WTC11 (cell line): ENCODE measurements at regions not wholly inside any gene's neighbourhood (a gene's known extent, or its start where the extent isn't known, plus 50 kb on each side); places are given as distances from the start of the nearest gene placed in this dataset.

ENCODE experiments used
- ATAC-seq: fragments of 200-7000 bp; cut with Tn5 transposase; 2 replicates; pipeline ENCODE4 v1.10.0; 2021; ENCODE audit warnings: mild to moderate bottlenecking, moderate library complexity
- CTCF ChIA-PET: fragments of 300-600 bp; sonication (Branson Sonifier 250); formaldehyde crosslinking; loops from one replicate; lab custom pipeline; 2021; ENCODE audit warnings: antibody characterized with exemption; lab: Charles Lee
- POLR2A ChIA-PET: fragments of 350-600 bp; sonication (Branson Sonifier 250); formaldehyde crosslinking; loops from one replicate; lab custom pipeline; 2021; ENCODE audit warnings: antibody characterized with exemption; lab: Charles Lee
- DNase-seq: peaks from one replicate; pipeline ENCODE4 v3.0.0; 2021; ENCODE audit warnings: low spot score
- H3K27ac Mint-ChIP-seq: 2 replicates; pipeline ENCODE4 v1.8.0; 2021; ENCODE audit warnings: mixed read lengths
- H3K27me3 Mint-ChIP-seq: 2 replicates; pipeline ENCODE4 v1.8.0; 2021; ENCODE audit warnings: low read depth, mild to moderate bottlenecking, moderate library complexity, mixed read lengths
- H3K36me3 Mint-ChIP-seq: 2 replicates; pipeline ENCODE4 v1.8.0; 2021; ENCODE audit warnings: mixed read lengths
- H3K4me1 Mint-ChIP-seq: 2 replicates; pipeline ENCODE4 v1.8.0; 2022; ENCODE audit warnings: mixed read lengths
- H3K4me3 Mint-ChIP-seq: 2 replicates; pipeline ENCODE4 v1.8.0; 2021; ENCODE audit warnings: mild to moderate bottlenecking, moderate library complexity, mixed read lengths
- H3K9me3 Mint-ChIP-seq: 2 replicates; pipeline ENCODE4 v1.8.0; 2021; ENCODE audit warnings: mixed read lengths
- ATF1 ChIP-seq: sonication (generic); formaldehyde crosslinking; IDR thresholded peaks from 2 replicates; pipeline ENCODE4 v1.8.1; 2023; ENCODE audit warnings: mild to moderate bottlenecking, moderate library complexity, missing genetic modification reagents
- CBFB ChIP-seq: sonication (generic); formaldehyde crosslinking; IDR thresholded peaks from 2 replicates; pipeline ENCODE4 v1.8.1; 2022; ENCODE audit warnings: mild to moderate bottlenecking, low read depth, missing genetic modification reagents
- CREB1 ChIP-seq: sonication (generic); formaldehyde crosslinking; IDR thresholded peaks from 2 replicates; pipeline ENCODE4 v1.8.0; 2023; ENCODE audit warnings: mild to moderate bottlenecking, missing genetic modification reagents
- CREM ChIP-seq: sonication (generic); formaldehyde crosslinking; IDR thresholded peaks from 2 replicates; pipeline ENCODE4 v1.8.1; 2022; ENCODE audit warnings: mild to moderate bottlenecking, missing genetic modification reagents, moderate library complexity
- ELF4 ChIP-seq: sonication (generic); formaldehyde crosslinking; IDR thresholded peaks from 2 replicates; pipeline ENCODE4 v1.8.1; 2022; ENCODE audit warnings: low read depth, mild to moderate bottlenecking, moderate library complexity, missing genetic modification reagents
- ESRRA ChIP-seq: sonication (generic); formaldehyde crosslinking; IDR thresholded peaks from 2 replicates; pipeline ENCODE4 v1.8.1; 2022; ENCODE audit warnings: mild to moderate bottlenecking, missing genetic modification reagents, borderline replicate concordance
- FOXJ3 ChIP-seq: sonication (generic); formaldehyde crosslinking; IDR thresholded peaks from 2 replicates; pipeline ENCODE4 v1.9.0; 2021; ENCODE audit warnings: missing genetic modification reagents, mild to moderate bottlenecking, borderline replicate concordance
- FOXK1 ChIP-seq: sonication (generic); formaldehyde crosslinking; IDR thresholded peaks from 2 replicates; pipeline ENCODE4 v1.8.0; 2022; ENCODE audit warnings: mild to moderate bottlenecking, moderate library complexity, missing genetic modification reagents
- GTF2I ChIP-seq: fragments of 250-450 bp; sonication (Bioruptor Pico); conservative IDR thresholded peaks from 2 replicates; pipeline ENCODE4 v1.4.0; 2021; ENCODE audit warnings: mild to moderate bottlenecking
- IRF2 ChIP-seq: sonication (generic); formaldehyde crosslinking; IDR thresholded peaks from 2 replicates; pipeline ENCODE4 v1.8.0; 2022; ENCODE audit warnings: low read depth, missing genetic modification reagents, borderline replicate concordance
- JUN ChIP-seq: sonication (generic); formaldehyde crosslinking; IDR thresholded peaks from 2 replicates; pipeline ENCODE4 v1.8.0; 2023; ENCODE audit warnings: mild to moderate bottlenecking, missing genetic modification reagents
- MXD4 ChIP-seq: fragments of 250-450 bp; sonication (Bioruptor Pico); IDR thresholded peaks from 2 replicates; pipeline ENCODE4 v1.8.0; 2021; ENCODE audit warnings: mild to moderate bottlenecking, moderate library complexity, borderline replicate concordance
- NFYB ChIP-seq: sonication (generic); formaldehyde crosslinking; conservative IDR thresholded peaks from 2 replicates; pipeline ENCODE4 v1.8.0; 2022; ENCODE audit warnings: low read depth, missing genetic modification reagents
- NR1H2 ChIP-seq: sonication (generic); formaldehyde crosslinking; IDR thresholded peaks from 2 replicates; pipeline ENCODE4 v1.9.0; 2021; ENCODE audit warnings: mild to moderate bottlenecking, moderate library complexity, missing genetic modification reagents
- NR2C2 ChIP-seq: sonication (generic); formaldehyde crosslinking; IDR thresholded peaks from 2 replicates; pipeline ENCODE4 v1.8.0; 2022; ENCODE audit warnings: mild to moderate bottlenecking, missing genetic modification reagents
- PRRX2 ChIP-seq: fragments of 250-450 bp; sonication (Bioruptor Pico); IDR thresholded peaks from 2 replicates; pipeline ENCODE4 v1.8.0; 2021; ENCODE audit warnings: mild to moderate bottlenecking
- SMAD3 ChIP-seq: sonication (generic); formaldehyde crosslinking; IDR thresholded peaks from 2 replicates; pipeline ENCODE4 v1.8.0; 2022; ENCODE audit warnings: missing genetic modification reagents, mild to moderate bottlenecking, borderline replicate concordance
- TP53 ChIP-seq: sonication (generic); formaldehyde crosslinking; IDR thresholded peaks from 2 replicates; pipeline ENCODE4 v1.8.1; 2023; ENCODE audit warnings: mild to moderate bottlenecking, missing genetic modification reagents
- ZNF138 ChIP-seq: sonication (generic); formaldehyde crosslinking; conservative IDR thresholded peaks from 2 replicates; pipeline ENCODE4 v1.8.1; 2022; ENCODE audit warnings: mild to moderate bottlenecking, moderate library complexity, missing genetic modification reagents
- ZNF219 ChIP-seq: sonication (generic); formaldehyde crosslinking; IDR thresholded peaks from 2 replicates; pipeline ENCODE4 v1.8.0; 2023; ENCODE audit warnings: missing genetic modification reagents, mild to moderate bottlenecking, borderline replicate concordance
- ZNF396 ChIP-seq: fragments of 250-450 bp; sonication (Bioruptor Pico); IDR thresholded peaks from 2 replicates; pipeline ENCODE4 v1.8.0; 2021; ENCODE audit warnings: mild to moderate bottlenecking, moderate library complexity, borderline replicate concordance
- TF ChIP-seq, protein P1 (sequence below): fragments of 250-450 bp; sonication (Bioruptor Pico); IDR thresholded peaks from 2 replicates; pipeline ENCODE4 v1.8.0; 2021; ENCODE audit warnings: mild to moderate bottlenecking
- TF ChIP-seq, protein P2 (sequence below): sonication (generic); formaldehyde crosslinking; IDR thresholded peaks from 2 replicates; pipeline ENCODE4 v1.8.0; 2023; ENCODE audit warnings: missing genetic modification reagents
- TF ChIP-seq, protein P3 (sequence below): fragments of 250-450 bp; sonication (Bioruptor Pico); IDR thresholded peaks from 2 replicates; pipeline ENCODE4 v2.1.2; 2022; ENCODE audit warnings: mild to moderate bottlenecking, moderate library complexity
- TF ChIP-seq, protein P4 (sequence below): fragments of 250-450 bp; sonication (Bioruptor Pico); conservative IDR thresholded peaks from 2 replicates; pipeline ENCODE4 v1.9.0; 2021; ENCODE audit warnings: mild to moderate bottlenecking
- TF ChIP-seq, protein P5 (sequence below): sonication (generic); formaldehyde crosslinking; IDR thresholded peaks from 2 replicates; pipeline ENCODE4 v1.8.1; 2022; ENCODE audit warnings: mild to moderate bottlenecking, missing genetic modification reagents, moderate library complexity, borderline replicate concordance
- TF ChIP-seq, protein P6 (sequence below): sonication (generic); formaldehyde crosslinking; IDR thresholded peaks from 2 replicates; pipeline ENCODE4 v1.8.0; 2022; ENCODE audit warnings: missing genetic modification reagents

DNA sequence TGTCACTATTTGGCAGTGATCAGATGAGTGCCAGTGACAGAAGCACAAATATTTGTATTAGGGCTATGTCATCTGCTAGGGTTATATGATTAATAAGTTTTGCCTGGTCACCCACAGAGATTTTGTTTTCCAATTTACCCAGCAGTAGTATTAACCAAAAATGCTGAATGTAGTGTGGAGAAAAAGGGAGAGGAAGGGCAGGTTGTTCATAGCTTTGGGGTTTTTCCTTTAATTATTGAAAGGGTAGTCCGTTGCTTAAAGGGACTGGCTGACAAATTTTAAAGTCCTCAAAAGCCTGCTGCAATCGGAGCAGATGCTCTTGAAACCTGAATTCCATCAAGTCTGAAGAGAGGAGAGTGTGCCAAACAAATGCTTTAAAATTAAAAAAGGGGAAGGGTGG lies 237.9 kb upstream of the CCDC196 start (continued):
- TF ChIP-seq, protein P1, sequence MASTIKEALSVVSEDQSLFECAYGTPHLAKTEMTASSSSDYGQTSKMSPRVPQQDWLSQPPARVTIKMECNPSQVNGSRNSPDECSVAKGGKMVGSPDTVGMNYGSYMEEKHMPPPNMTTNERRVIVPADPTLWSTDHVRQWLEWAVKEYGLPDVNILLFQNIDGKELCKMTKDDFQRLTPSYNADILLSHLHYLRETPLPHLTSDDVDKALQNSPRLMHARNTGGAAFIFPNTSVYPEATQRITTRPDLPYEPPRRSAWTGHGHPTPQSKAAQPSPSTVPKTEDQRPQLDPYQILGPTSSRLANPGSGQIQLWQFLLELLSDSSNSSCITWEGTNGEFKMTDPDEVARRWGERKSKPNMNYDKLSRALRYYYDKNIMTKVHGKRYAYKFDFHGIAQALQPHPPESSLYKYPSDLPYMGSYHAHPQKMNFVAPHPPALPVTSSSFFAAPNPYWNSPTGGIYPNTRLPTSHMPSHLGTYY (CRISPR knock-in tag) = no peak
- no peak for TF ChIP-seq JUN (CRISPR knock-in tag)
- TF ChIP-seq CBFB (CRISPR knock-in tag) = no peak
- TF ChIP-seq NR2C2 (CRISPR knock-in tag) = no peak
- TF ChIP-seq ZNF396 = no peak
- TF ChIP-seq ELF4 (CRISPR knock-in tag) = no peak
- no peak for TF ChIP-seq ZNF138
- no peak for TF ChIP-seq ESRRA (CRISPR knock-in tag)
- TF ChIP-seq, protein P2, sequence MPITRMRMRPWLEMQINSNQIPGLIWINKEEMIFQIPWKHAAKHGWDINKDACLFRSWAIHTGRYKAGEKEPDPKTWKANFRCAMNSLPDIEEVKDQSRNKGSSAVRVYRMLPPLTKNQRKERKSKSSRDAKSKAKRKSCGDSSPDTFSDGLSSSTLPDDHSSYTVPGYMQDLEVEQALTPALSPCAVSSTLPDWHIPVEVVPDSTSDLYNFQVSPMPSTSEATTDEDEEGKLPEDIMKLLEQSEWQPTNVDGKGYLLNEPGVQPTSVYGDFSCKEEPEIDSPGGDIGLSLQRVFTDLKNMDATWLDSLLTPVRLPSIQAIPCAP (CRISPR knock-in tag) = no peak
- no peak for TF ChIP-seq CREB1 (CRISPR knock-in tag)
- TF ChIP-seq TP53 (CRISPR knock-in tag) = no peak
- TF ChIP-seq SMAD3 (CRISPR knock-in tag) = no peak
- no peak for TF ChIP-seq ATF1 (CRISPR knock-in tag)
- TF ChIP-seq, protein P3, sequence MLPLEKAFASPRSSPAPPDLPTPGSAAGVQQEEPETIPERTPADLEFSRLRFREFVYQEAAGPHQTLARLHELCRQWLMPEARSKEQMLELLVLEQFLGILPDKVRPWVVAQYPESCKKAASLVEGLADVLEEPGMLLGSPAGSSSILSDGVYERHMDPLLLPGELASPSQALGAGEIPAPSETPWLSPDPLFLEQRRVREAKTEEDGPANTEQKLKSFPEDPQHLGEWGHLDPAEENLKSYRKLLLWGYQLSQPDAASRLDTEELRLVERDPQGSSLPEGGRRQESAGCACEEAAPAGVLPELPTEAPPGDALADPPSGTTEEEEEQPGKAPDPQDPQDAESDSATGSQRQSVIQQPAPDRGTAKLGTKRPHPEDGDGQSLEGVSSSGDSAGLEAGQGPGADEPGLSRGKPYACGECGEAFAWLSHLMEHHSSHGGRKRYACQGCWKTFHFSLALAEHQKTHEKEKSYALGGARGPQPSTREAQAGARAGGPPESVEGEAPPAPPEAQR = no peak

DNA sequence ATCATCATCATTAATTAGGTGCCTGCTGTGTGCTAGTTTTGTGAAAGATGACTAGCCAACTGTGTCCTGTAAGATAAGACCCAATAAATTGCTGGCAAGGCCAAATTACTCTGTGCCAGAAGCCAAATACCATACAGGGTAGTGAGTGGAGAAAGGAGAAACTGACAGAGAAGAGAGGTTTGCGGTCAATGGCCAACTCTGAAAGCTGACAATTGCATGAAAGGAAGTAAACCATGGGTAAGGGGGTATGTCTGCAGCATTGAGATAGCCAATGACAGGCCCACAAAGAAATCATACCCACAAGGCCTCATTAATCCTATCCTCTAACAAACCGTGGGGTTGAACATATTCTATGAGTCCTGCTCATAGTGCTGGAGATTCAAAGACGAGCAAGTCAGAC lies 236.6 kb upstream of the CCDC196 start:
- H3K9me3 Mint-ChIP-seq = no peaks in the 10 kb centered on the region
- DNase-seq (no peak), ATAC-seq (no peak)
- H3K4me1 Mint-ChIP-seq = peaks cover 17% of the 10 kb centered on the region
- H3K27me3 Mint-ChIP-seq = no peaks in the 10 kb centered on the region; the same call in 1 of the 2 replicates
- H3K4me3 Mint-ChIP-seq = no peak overlapping the region
- H3K27ac Mint-ChIP-seq = no peak overlapping the region
- ChIA-PET POLR2A (no interaction called here), CTCF (no interaction called here)
- H3K36me3 Mint-ChIP-seq = no peaks in the 10 kb centered on the region
- TF ChIP-seq ZNF219 (no peak), PRRX2 (CRISPR knock-in tag) (no peak), GTF2I (no peak), MXD4 (no peak), FOXJ3 (CRISPR knock-in tag) (no peak), IRF2 (CRISPR knock-in tag) (no peak), NFYB (no peak), NR1H2 (CRISPR knock-in tag) (no peak), FOXK1 (CRISPR knock-in tag) (no peak), CREM (CRISPR knock-in tag) (no peak), JUN (CRISPR knock-in tag) (no peak)
- TF ChIP-seq, protein P4, sequence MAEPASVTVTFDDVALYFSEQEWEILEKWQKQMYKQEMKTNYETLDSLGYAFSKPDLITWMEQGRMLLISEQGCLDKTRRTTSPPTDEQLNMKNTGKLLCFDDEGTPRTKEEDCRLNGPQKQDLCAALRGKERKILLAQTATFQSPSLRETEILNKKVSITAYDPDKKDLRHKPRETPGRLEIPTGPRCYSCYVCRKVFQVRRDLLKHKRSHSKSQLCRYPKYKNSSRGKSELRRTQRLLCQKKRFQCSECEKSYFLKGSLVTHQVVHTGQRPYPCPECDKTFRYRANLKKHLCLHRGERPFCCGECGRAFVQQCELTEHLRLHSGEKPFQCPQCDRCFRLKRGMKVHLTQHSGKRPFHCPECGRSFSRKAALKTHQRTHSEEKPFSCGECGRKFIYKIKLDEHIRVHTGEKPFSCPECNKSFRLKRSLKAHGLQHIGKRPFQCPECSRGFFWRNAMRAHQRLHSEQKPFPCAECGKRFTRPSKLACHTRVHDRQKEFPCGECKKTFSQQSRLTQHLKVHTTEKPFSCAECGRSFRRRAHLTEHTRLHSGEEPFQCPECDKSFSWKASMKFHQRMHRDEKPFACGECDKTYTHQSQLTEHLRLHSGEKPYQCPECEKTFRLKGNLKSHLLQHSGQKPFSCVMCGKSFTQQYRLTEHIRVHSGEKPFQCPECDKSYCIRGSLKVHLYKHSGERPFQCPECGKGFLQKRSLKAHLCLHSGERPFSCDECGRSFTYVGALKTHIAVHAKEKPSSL (CRISPR knock-in tag) = no peak
- TF ChIP-seq, protein P3 = no peak
- TF ChIP-seq, protein P5, sequence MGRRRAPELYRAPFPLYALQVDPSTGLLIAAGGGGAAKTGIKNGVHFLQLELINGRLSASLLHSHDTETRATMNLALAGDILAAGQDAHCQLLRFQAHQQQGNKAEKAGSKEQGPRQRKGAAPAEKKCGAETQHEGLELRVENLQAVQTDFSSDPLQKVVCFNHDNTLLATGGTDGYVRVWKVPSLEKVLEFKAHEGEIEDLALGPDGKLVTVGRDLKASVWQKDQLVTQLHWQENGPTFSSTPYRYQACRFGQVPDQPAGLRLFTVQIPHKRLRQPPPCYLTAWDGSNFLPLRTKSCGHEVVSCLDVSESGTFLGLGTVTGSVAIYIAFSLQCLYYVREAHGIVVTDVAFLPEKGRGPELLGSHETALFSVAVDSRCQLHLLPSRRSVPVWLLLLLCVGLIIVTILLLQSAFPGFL (CRISPR knock-in tag) = no peak
- TF ChIP-seq, protein P6, sequence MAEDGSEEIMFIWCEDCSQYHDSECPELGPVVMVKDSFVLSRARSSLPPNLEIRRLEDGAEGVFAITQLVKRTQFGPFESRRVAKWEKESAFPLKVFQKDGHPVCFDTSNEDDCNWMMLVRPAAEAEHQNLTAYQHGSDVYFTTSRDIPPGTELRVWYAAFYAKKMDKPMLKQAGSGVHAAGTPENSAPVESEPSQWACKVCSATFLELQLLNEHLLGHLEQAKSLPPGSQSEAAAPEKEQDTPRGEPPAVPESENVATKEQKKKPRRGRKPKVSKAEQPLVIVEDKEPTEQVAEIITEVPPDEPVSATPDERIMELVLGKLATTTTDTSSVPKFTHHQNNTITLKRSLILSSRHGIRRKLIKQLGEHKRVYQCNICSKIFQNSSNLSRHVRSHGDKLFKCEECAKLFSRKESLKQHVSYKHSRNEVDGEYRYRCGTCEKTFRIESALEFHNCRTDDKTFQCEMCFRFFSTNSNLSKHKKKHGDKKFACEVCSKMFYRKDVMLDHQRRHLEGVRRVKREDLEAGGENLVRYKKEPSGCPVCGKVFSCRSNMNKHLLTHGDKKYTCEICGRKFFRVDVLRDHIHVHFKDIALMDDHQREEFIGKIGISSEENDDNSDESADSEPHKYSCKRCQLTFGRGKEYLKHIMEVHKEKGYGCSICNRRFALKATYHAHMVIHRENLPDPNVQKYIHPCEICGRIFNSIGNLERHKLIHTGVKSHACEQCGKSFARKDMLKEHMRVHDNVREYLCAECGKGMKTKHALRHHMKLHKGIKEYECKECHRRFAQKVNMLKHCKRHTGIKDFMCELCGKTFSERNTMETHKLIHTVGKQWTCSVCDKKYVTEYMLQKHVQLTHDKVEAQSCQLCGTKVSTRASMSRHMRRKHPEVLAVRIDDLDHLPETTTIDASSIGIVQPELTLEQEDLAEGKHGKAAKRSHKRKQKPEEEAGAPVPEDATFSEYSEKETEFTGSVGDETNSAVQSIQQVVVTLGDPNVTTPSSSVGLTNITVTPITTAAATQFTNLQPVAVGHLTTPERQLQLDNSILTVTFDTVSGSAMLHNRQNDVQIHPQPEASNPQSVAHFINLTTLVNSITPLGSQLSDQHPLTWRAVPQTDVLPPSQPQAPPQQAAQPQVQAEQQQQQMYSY (CRISPR knock-in tag) = no peak
